Type B pancreatic cell (in vitro differentiated cells): ENCODE measurements at regions not wholly inside any gene's neighbourhood (a gene's known extent, or its start where the extent isn't known, plus 50 kb on each side); places are given as distances from the start of the nearest gene placed in this dataset.

Source experiments
- DNase-seq: peaks from one replicate; pipeline ENCODE4 v3.0.0; 2021; ENCODE audit warnings: mixed read lengths; ENCODE audit not compliant: unreplicated experiment; ENCODE audit errors: extremely low spot score
- H3K27ac Mint-ChIP-seq: 2 replicates; pipeline ENCODE4 v1.8.0; 2021; ENCODE audit warnings: mild to moderate bottlenecking, mixed read lengths
- H3K27me3 Mint-ChIP-seq: 2 replicates; pipeline ENCODE4 v1.8.0; 2021; ENCODE audit warnings: mixed read lengths
- H3K36me3 Mint-ChIP-seq: 2 replicates; pipeline ENCODE4 v1.8.0; 2021; ENCODE audit warnings: mixed read lengths
- H3K4me1 Mint-ChIP-seq: one replicate; pipeline ENCODE4 v1.8.0; 2021; ENCODE audit warnings: mixed read lengths; ENCODE audit not compliant: unreplicated experiment
- H3K4me3 Mint-ChIP-seq: 2 replicates; pipeline ENCODE4 v1.8.0; 2021; ENCODE audit warnings: mild to moderate bottlenecking, mixed read lengths
- H3K9me3 Mint-ChIP-seq: 2 replicates; pipeline ENCODE4 v1.8.0; 2021; ENCODE audit warnings: mixed read lengths
- TF ChIP-seq, protein P1 (sequence below): fragments of 200-600 bp; sonication (generic); conservative IDR thresholded peaks from 2 replicates; pipeline ENCODE4 v1.5.0; 2021; ENCODE audit warnings: antibody characterized with exemption, mild to moderate bottlenecking

DNA sequence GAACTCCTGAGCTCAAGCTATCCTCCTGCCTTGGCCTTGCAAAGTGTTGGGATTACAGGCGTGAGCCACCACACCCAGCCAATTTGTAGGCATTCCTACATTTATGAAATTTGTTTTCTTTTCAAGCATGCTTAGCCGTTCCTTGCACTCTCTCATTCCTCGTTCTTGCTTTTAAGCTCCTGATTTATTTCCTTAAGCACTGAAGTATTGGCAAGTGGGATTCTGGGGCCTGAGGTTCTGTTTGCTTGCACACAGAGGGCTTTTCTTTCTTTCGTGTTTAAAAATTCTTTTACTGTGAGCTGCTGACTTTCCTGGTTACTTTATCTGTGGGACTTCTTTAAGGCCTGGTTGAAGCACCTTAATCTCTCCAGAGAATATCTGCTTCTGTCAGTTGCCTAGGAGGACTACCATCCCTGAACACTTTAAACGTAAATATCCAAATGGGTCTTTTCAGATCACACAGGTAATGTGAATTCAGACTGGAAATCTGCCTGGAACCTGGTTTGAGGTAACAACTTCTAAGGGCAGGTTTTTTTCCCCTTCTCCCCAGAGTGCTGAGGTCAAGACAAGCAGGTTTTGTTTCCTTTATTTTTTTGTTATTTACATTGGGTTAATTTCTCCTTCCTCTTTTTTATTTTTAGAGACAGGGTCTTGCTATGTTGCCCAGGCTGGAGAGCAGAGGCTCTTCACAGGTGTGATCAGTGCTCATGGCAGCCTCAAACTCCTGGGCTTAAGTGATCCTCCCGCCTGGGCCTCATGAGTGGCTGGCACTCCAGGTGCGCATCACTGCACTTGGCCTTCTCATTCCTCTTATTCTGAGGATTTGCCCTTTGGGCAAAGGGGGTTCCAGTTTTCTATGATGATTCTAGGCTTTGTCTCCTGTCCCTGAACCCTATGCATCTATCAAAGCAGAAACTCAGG lies 102.9 kb downstream of the PFKFB3 start:
- peaks cover 5% of the 10 kb centered on the region for H3K9me3 Mint-ChIP-seq
- H3K4me3 Mint-ChIP-seq, result no peak overlapping the region
- TF ChIP-seq, protein P1, sequence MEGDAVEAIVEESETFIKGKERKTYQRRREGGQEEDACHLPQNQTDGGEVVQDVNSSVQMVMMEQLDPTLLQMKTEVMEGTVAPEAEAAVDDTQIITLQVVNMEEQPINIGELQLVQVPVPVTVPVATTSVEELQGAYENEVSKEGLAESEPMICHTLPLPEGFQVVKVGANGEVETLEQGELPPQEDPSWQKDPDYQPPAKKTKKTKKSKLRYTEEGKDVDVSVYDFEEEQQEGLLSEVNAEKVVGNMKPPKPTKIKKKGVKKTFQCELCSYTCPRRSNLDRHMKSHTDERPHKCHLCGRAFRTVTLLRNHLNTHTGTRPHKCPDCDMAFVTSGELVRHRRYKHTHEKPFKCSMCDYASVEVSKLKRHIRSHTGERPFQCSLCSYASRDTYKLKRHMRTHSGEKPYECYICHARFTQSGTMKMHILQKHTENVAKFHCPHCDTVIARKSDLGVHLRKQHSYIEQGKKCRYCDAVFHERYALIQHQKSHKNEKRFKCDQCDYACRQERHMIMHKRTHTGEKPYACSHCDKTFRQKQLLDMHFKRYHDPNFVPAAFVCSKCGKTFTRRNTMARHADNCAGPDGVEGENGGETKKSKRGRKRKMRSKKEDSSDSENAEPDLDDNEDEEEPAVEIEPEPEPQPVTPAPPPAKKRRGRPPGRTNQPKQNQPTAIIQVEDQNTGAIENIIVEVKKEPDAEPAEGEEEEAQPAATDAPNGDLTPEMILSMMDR, result no peak
- H3K27me3 Mint-ChIP-seq, result no peaks in the 10 kb centered on the region
- no peak for DNase-seq
- no peaks in the 10 kb centered on the region for H3K36me3 Mint-ChIP-seq
- H3K4me1 Mint-ChIP-seq, result peaks cover 15% of the 10 kb centered on the region
- peak overlapping the region; percentile 46 for H3K27ac Mint-ChIP-seq

DNA sequence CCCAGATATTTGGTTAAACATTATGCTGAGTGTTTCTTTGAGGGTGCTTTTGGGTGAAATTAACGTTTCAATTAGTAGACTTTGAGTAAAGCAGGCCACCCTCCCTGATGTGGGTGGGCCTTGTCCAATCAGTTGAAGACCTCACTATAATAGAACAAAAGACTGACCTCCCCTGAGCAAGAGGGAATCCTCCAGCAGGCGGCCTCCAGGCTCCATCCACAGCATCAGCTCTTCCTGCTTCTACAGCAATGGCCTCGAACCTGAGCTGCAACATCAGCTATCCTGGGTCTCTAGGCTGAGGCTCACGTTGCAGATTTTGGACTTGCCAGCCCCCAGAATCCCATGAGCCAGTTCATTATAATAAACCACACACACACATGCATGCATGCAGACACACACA lies 104.2 kb downstream of the PFKFB3 start:
- peaks cover 5% of the 10 kb centered on the region for H3K9me3 Mint-ChIP-seq
- H3K4me3 Mint-ChIP-seq, result no peak overlapping the region
- H3K27me3 Mint-ChIP-seq, result no peaks in the 10 kb centered on the region
- no peaks in the 10 kb centered on the region for H3K36me3 Mint-ChIP-seq
- TF ChIP-seq, protein P1, result no peak
- DNase-seq, result no peak
- H3K4me1 Mint-ChIP-seq, result peaks cover 5% of the 10 kb centered on the region
- no peak overlapping the region for H3K27ac Mint-ChIP-seq

DNA sequence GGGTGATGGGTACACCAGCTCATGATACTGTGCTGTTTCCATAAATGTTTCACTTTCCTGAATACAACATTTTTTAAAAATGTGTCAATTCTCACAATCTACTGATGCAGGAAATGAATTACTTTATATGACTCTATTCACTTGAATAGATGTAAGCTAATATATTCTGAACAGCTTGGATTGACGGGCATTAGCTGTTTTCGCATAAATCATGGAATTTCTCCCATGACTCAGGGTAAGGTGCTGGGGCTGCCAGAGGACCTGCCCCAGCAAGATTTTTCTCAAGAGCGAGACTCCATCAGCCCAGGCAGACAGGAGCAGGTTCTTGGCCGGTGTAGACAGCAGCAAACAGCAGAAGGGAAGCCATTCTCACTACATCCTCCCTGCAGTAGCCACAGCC lies 107.1 kb downstream of the PFKFB3 start:
- no peak for DNase-seq

DNA sequence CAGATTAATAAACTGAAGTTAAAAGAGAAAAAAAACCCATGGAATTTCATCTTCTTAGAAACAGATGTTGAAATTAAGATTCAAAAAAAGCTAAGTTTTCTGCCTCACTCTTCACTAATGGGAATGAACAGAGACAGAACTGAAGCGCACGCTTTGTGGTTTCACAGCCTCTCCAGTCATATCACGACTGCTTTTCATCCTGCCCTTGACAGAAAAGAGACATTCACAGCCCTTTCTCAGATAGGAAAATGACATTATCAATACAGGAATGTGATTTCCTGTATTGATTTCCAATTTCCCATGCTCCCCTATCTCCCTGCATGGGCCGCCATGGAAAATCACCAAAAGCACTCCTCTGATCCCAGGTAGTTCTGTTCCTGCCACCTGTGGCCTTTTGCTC lies 108.2 kb downstream of the PFKFB3 start:
- Mint-ChIP-seq H3K4me3 (no peak overlapping the region), H3K27ac (no peak overlapping the region)

More for the DNA sequence above, 107.1 kb downstream of the PFKFB3 start:
- no peak overlapping the region for H3K27ac Mint-ChIP-seq
- peaks cover 10% of the 10 kb centered on the region for H3K27me3 Mint-ChIP-seq
- TF ChIP-seq, protein P1, result no peak
- H3K36me3 Mint-ChIP-seq, result no peaks in the 10 kb centered on the region
- H3K9me3 Mint-ChIP-seq, result peaks cover 5% of the 10 kb centered on the region
- peaks cover 16% of the 10 kb centered on the region for H3K4me1 Mint-ChIP-seq
- no peak overlapping the region for H3K4me3 Mint-ChIP-seq

DNA sequence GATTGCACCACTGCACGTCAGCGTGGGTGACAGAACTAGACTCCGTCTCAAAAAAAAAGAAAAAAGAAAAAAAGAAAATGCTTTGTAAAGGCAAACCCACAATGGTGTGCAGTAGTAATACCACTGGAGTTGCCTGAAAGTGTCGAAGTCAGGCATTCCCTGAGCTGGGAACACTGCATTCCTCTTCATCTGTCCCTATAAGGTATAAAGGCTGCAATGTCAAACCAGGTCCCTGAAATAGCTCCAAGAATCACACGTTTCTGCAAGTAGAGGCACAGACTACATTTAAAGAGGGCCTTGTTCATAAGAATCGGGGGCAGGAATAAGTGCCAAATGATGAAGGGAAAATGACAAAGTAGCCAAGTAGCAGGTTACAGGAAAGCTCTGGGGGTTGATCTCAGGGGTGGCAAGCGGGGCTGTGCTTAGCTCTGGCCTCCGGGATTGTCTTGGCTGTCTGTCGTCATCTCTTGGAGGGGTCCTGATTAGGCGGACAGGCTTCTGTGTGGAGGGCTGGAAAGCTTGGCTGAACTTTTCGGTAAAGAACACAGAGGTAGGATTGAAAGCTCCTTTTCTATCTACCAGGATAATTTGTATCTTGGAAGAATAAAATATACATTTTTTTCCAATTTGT lies 109.1 kb downstream of the PFKFB3 start:
- no peak overlapping the region for H3K4me3 Mint-ChIP-seq
- H3K9me3 Mint-ChIP-seq, result peaks cover 5% of the 10 kb centered on the region
- no peak for DNase-seq
- H3K27me3 Mint-ChIP-seq, result peaks cover 10% of the 10 kb centered on the region
- TF ChIP-seq, protein P1, result no peak
- H3K27ac Mint-ChIP-seq, result no peak overlapping the region
- no peaks in the 10 kb centered on the region for H3K36me3 Mint-ChIP-seq
- peaks cover 11% of the 10 kb centered on the region for H3K4me1 Mint-ChIP-seq

More for the DNA sequence above, 108.2 kb downstream of the PFKFB3 start:
- TF ChIP-seq, protein P1, result no peak
- peaks cover 10% of the 10 kb centered on the region for H3K27me3 Mint-ChIP-seq
- no peak for DNase-seq
- H3K4me1 Mint-ChIP-seq, result peaks cover 11% of the 10 kb centered on the region
- no peaks in the 10 kb centered on the region for H3K36me3 Mint-ChIP-seq
- peaks cover 5% of the 10 kb centered on the region for H3K9me3 Mint-ChIP-seq
